Upper lobe of left lung (tissue), 4 donors: ENCODE measurements at regions not wholly inside any gene's neighbourhood (a gene's known extent, or its start where the extent isn't known, plus 50 kb on each side); places are given as distances from the start of the nearest gene placed in this dataset.

Experiments
- CTCF ChIP-seq, 6 experiments: fragments of 450-650 bp in 4 of 6; fragments of 200-600 bp in 2 of 6; sonication (generic) in 2 of 6; IDR thresholded peaks; one replicate each; pipeline ENCODE4 v1.5.1; 2016 to 2019; ENCODE audit warnings: antibody characterized with exemption in 6 of 6
- POLR2A ChIP-seq, 4 donors: fragments of 450-650 bp; IDR thresholded peaks; one replicate each; pipeline ENCODE4 v1.5.1; 2016 to 2017; ENCODE audit warnings: antibody characterized with exemption in 4 of 4, mild to moderate bottlenecking in 2 of 4

- TF ChIP-seq CTCF (IDR thresholded peaks at IDR 0.05) (peak in 5 of 6 experiments; percentile 28 to 46 (median 36)), POLR2A (IDR thresholded peaks at IDR 0.05) (no peak)
Measured at GRCh38 chr13:60627071-60627686, 230.2 kb downstream of the TDRD3 start.
